ENCODE measurements at regions not wholly inside any gene's neighbourhood (a gene's known extent, or its start where the extent isn't known, plus 50 kb on each side); places are given as distances from the start of the nearest gene placed in this dataset.

DNA sequence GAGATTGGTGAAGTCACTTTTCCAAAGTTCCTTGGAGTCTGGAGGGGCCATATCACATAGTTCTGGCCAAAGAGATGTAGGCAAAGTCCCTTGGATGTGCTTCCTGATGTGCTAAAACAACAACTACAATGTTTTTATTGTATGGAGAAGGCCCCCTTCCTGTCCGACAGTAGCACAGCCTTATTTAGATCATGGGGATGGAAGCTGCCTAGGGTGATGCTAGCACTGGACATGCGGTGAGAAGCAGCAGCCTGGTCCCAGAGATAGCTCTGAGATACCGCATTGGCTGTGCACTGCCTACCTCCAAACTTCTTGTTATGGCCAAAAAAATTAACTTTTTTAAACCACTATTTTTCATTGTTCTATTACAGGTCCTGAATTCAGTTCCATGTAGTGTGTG, 137.6 kb downstream of the AQP9 start:
- H3K36me3 ChIP-seq (ENCODE audit: control insufficient read depth, insufficient read depth, low read length), result no peaks in the 10 kb centered on the region
- H3K4me3 ChIP-seq (ENCODE audit: low read depth, low read length), result no peak overlapping the region
- H3K27ac ChIP-seq, result no peak overlapping the region
- no peaks in the 10 kb centered on the region for H3K79me2 ChIP-seq
- H3K27me3 ChIP-seq (ENCODE audit: control insufficient read depth, insufficient read depth, low read length), result no peaks in the 10 kb centered on the region
- H3K4me2 ChIP-seq (ENCODE audit: low read length), result no peak overlapping the region
- H3K4me1 ChIP-seq, result no peaks in the 10 kb centered on the region
- TF ChIP-seq, protein P1, sequence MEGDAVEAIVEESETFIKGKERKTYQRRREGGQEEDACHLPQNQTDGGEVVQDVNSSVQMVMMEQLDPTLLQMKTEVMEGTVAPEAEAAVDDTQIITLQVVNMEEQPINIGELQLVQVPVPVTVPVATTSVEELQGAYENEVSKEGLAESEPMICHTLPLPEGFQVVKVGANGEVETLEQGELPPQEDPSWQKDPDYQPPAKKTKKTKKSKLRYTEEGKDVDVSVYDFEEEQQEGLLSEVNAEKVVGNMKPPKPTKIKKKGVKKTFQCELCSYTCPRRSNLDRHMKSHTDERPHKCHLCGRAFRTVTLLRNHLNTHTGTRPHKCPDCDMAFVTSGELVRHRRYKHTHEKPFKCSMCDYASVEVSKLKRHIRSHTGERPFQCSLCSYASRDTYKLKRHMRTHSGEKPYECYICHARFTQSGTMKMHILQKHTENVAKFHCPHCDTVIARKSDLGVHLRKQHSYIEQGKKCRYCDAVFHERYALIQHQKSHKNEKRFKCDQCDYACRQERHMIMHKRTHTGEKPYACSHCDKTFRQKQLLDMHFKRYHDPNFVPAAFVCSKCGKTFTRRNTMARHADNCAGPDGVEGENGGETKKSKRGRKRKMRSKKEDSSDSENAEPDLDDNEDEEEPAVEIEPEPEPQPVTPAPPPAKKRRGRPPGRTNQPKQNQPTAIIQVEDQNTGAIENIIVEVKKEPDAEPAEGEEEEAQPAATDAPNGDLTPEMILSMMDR (IDR thresholded peaks at IDR 0.05), result no peak
- no peak overlapping the region for H3K9ac ChIP-seq
- H3K9me3 ChIP-seq (ENCODE audit: control insufficient read depth, low read length), result no peaks in the 10 kb centered on the region
- no peak overlapping the region for H2AFZ ChIP-seq

DNA sequence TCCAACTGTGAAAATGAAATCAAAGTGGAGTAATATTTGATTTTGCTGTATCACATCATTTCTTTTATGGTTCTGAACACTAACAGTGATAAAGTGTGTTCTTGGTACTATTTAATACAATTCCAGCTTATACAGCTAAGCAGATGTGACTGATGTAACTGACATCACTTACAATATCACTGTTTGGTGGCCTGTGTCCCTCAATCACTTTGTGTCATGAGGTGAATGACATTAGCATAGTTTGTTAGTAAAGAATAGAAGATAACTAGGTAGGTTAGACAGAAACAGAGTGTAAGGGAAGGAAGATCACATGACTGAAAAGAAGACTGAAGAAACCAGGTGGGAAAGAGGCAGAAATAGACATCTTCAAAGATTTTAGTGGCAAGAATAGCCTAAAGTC, 138.7 kb downstream of the AQP9 start:
- Histone ChIP-seq H3K4me2 (ENCODE audit: low read length) (no peak overlapping the region), H3K36me3 (ENCODE audit: control insufficient read depth, insufficient read depth, low read length) (no peaks in the 10 kb centered on the region), H3K9ac (no peak overlapping the region), H3K27me3 (ENCODE audit: control insufficient read depth, insufficient read depth, low read length) (no peaks in the 10 kb centered on the region), H3K9me3 (ENCODE audit: control insufficient read depth, low read length) (no peaks in the 10 kb centered on the region), H3K4me1 (no peaks in the 10 kb centered on the region), H2AFZ (no peak overlapping the region), H3K4me3 (ENCODE audit: low read depth, low read length) (no peak overlapping the region), H3K79me2 (no peaks in the 10 kb centered on the region), H3K27ac (no peak overlapping the region)
- TF ChIP-seq, protein P1 (IDR thresholded peaks at IDR 0.05), result no peak

- TF ChIP-seq, protein P1 (IDR thresholded peaks at IDR 0.05), result no peak
- Histone ChIP-seq H3K4me3 (ENCODE audit: low read depth, low read length) (no peak overlapping the region), H3K4me1 (no peaks in the 10 kb centered on the region), H3K27ac (no peak overlapping the region), H3K9ac (no peak overlapping the region), H3K79me2 (no peaks in the 10 kb centered on the region), H2AFZ (no peak overlapping the region), H3K9me3 (ENCODE audit: control insufficient read depth, low read length) (no peaks in the 10 kb centered on the region), H3K36me3 (ENCODE audit: control insufficient read depth, insufficient read depth, low read length) (no peaks in the 10 kb centered on the region), H3K27me3 (ENCODE audit: control insufficient read depth, insufficient read depth, low read length) (no peaks in the 10 kb centered on the region), H3K4me2 (ENCODE audit: low read length) (no peak overlapping the region)
Measured at GRCh38 chr15:58277333-58277732, 139.2 kb downstream of the AQP9 start.

DNA sequence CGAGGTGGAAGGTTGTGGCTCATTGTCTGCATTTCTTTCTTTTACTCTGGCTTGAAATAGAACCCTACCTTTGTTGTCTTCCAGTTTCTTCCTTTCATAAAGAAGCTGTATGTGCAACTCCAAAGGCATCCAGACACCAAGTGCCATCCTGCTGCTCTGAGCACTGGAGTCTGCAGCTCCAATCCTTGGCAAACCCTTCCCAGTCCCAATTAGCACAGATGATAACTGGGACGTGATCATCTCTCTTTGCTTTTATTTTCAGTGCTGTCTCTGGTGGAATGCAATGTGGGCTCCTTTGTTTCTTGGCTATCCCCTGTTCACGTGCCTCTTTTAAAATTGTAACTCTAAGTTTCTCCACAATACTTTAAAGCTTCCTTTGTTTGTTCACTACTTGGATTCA, 140.9 kb downstream of the AQP9 start:
- no peak overlapping the region for H3K4me3 ChIP-seq (ENCODE audit: low read depth, low read length)
- no peaks in the 10 kb centered on the region for H3K79me2 ChIP-seq
- H3K27ac ChIP-seq, result no peak overlapping the region
- no peak overlapping the region for H3K9ac ChIP-seq
- no peaks in the 10 kb centered on the region for H3K9me3 ChIP-seq (ENCODE audit: control insufficient read depth, low read length)
- H2AFZ ChIP-seq, result no peak overlapping the region
- no peaks in the 10 kb centered on the region for H3K27me3 ChIP-seq (ENCODE audit: control insufficient read depth, insufficient read depth, low read length)
- H3K4me2 ChIP-seq (ENCODE audit: low read length), result no peak overlapping the region
- TF ChIP-seq, protein P1 (IDR thresholded peaks at IDR 0.05), result no peak
- H3K36me3 ChIP-seq (ENCODE audit: control insufficient read depth, insufficient read depth, low read length), result no peaks in the 10 kb centered on the region
- no peaks in the 10 kb centered on the region for H3K4me1 ChIP-seq

GRCh38 chr15:58279654-58280053, 141.5 kb downstream of the AQP9 start:
- Histone ChIP-seq H3K9me3 (ENCODE audit: control insufficient read depth, low read length) (no peaks in the 10 kb centered on the region), H3K9ac (no peak overlapping the region), H2AFZ (no peak overlapping the region), H3K36me3 (ENCODE audit: control insufficient read depth, insufficient read depth, low read length) (no peaks in the 10 kb centered on the region), H3K27me3 (ENCODE audit: control insufficient read depth, insufficient read depth, low read length) (no peaks in the 10 kb centered on the region), H3K79me2 (no peaks in the 10 kb centered on the region), H3K4me3 (ENCODE audit: low read depth, low read length) (no peak overlapping the region), H3K27ac (no peak overlapping the region), H3K4me2 (ENCODE audit: low read length) (no peak overlapping the region), H3K4me1 (no peaks in the 10 kb centered on the region)
- TF ChIP-seq, protein P1 (IDR thresholded peaks at IDR 0.05), result no peak

All from parathyroid adenoma (tissue), 2 donors.